OCI-LY3 (cell line): ENCODE measurements at regions not wholly inside any gene's neighbourhood (a gene's known extent, or its start where the extent isn't known, plus 50 kb on each side); places are given as distances from the start of the nearest gene placed in this dataset.

ENCODE experiments used
- H2AFZ ChIP-seq: fragments of 200-600, 300-600 bp; shearing (Covaris generic); 2 replicates; pipeline ENCODE4 v1.6.0; 2014; ENCODE audit warnings: antibody characterized with exemption, low read depth, low read length
- H3K27ac ChIP-seq: fragments of 200-600, 300-600 bp; sonication (generic); 2 replicates; pipeline ENCODE4 v1.5.1; 2014; ENCODE audit warnings: mild to moderate bottlenecking, low read length, moderate library complexity, mixed read lengths
- H3K27me3 ChIP-seq: fragments of 200-600, 300-600 bp; sonication (generic); 2 replicates; pipeline ENCODE4 v1.6.1; 2014; ENCODE audit warnings: low read depth, low read length, mixed read lengths
- H3K36me3 ChIP-seq: fragments of 200-600, 300-600 bp; sonication (generic); replicated peaks from 2 replicates; pipeline ENCODE3; 2014; ENCODE audit warnings: low read depth, low read length, mixed read lengths
- H3K4me1 ChIP-seq: fragments of 300-600, 200-600 bp; sonication (generic); 2 replicates; pipeline ENCODE4 v1.6.1; 2014; ENCODE audit warnings: low read length, mixed read lengths
- H3K4me2 ChIP-seq: fragments of 200-600, 300-600 bp; sonication (generic); 2 replicates; pipeline ENCODE4 v1.6.1; 2014; ENCODE audit warnings: low read length, mixed read lengths
- H3K4me3 ChIP-seq: fragments of 300-600, 200-600 bp; sonication (generic); 2 replicates; pipeline ENCODE4 v1.5.1; 2014; ENCODE audit warnings: antibody characterized with exemption, mild to moderate bottlenecking, low read length, moderate library complexity
- H3K79me2 ChIP-seq: fragments of 300-600, 200-600 bp; shearing (Covaris generic); 2 replicates; pipeline ENCODE4 v1.6.1; 2014; ENCODE audit warnings: mild to moderate bottlenecking, low read length, mixed read lengths
- H3K9ac ChIP-seq: fragments of 300-600, 200-600 bp; shearing (Covaris generic); 2 replicates; pipeline ENCODE4 v1.6.0; 2014; ENCODE audit warnings: mild to moderate bottlenecking, low read length, moderate library complexity
- H3K9me3 ChIP-seq: fragments of 200-600, 300-600 bp; shearing (Covaris generic); 2 replicates; pipeline ENCODE4 v1.6.1; 2014; ENCODE audit warnings: low read length, mixed read lengths; ENCODE audit not compliant: insufficient read depth
- H4K20me1 ChIP-seq: fragments of 200-600, 300-600 bp; sonication (generic); 2 replicates; pipeline ENCODE4 v1.6.1; 2016; ENCODE audit warnings: low read length, mixed read lengths; ENCODE audit not compliant: insufficient read depth
- EZH2phosphoT487 ChIP-seq: fragments of 200-600 bp; shearing (Covaris generic); IDR thresholded peaks from 2 replicates; pipeline ENCODE4 v1.6.1; 2018; ENCODE audit warnings: antibody characterized with exemption, mixed run types, low read depth
- TF ChIP-seq, protein P1 (sequence below): fragments of 200-600, 300-600 bp; sonication (generic); IDR thresholded peaks from 2 replicates; pipeline ENCODE4 v1.5.1; 2014; ENCODE audit warnings: antibody characterized with exemption, low read length, low read depth

DNA sequence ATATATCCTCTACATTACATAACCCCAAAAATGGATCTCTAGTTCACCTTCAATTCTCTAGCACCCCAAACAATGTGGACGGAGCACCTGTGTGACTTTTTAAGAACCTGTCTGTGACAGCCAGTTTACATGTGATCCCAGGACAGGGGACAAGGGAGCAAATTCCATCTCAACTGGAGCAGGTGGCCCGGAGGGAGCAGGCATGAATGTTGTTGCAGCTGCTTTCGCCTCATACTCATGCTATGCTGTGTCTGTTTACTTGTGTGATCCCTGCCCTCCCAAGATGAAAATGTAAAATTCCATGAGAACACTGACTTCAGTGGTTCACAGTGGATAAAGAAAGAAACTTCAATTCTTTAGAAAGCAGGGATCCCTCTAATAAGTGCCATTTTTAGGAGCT lies 600.3 kb downstream of the CDH26 start:
- Histone ChIP-seq H4K20me1 (no peaks in the 10 kb centered on the region), H3K4me3 (no peak overlapping the region), H3K27ac (no peak overlapping the region), H3K9me3 (peaks cover 3% of the 10 kb centered on the region; the same call in 1 of the 2 replicates), H3K27me3 (peaks cover 49% of the 10 kb centered on the region), H3K4me1 (no peaks in the 10 kb centered on the region), H3K4me2 (no peak overlapping the region), H3K36me3 (no peaks in the 10 kb centered on the region), H3K79me2 (no peaks in the 10 kb centered on the region), H3K9ac (no peak overlapping the region), H2AFZ (no peak overlapping the region)
- TF ChIP-seq, protein P1, sequence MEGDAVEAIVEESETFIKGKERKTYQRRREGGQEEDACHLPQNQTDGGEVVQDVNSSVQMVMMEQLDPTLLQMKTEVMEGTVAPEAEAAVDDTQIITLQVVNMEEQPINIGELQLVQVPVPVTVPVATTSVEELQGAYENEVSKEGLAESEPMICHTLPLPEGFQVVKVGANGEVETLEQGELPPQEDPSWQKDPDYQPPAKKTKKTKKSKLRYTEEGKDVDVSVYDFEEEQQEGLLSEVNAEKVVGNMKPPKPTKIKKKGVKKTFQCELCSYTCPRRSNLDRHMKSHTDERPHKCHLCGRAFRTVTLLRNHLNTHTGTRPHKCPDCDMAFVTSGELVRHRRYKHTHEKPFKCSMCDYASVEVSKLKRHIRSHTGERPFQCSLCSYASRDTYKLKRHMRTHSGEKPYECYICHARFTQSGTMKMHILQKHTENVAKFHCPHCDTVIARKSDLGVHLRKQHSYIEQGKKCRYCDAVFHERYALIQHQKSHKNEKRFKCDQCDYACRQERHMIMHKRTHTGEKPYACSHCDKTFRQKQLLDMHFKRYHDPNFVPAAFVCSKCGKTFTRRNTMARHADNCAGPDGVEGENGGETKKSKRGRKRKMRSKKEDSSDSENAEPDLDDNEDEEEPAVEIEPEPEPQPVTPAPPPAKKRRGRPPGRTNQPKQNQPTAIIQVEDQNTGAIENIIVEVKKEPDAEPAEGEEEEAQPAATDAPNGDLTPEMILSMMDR, result no peak
- TF ChIP-seq EZH2phosphoT487, result no peak

DNA sequence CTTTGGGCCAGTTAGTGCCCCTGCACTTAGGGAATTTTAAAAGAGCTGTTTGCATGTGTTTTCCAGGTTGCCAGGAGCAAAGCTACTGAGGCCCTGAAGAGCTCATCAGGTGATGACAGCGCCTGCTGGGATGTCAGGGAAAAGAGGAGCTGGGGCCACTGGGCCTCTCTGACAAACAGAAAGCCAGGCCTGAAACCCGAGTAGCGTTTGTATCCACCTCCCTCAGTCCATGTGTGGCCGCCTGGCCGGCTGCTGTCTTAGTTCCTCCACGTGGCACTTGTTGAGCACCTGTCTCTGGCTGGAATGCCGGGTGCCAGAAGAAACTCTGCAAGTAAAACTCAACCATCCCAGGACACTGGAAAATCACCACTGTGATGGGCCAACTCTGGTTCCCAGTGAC lies 601.2 kb downstream of the CDH26 start:
- Histone ChIP-seq H3K27me3 (peaks cover 53% of the 10 kb centered on the region), H3K9ac (no peak overlapping the region), H3K4me2 (no peak overlapping the region), H3K9me3 (no peaks in the 10 kb centered on the region), H2AFZ (no peak overlapping the region), H3K27ac (no peak overlapping the region), H3K79me2 (no peaks in the 10 kb centered on the region), H3K4me3 (no peak overlapping the region), H3K36me3 (no peaks in the 10 kb centered on the region), H4K20me1 (no peaks in the 10 kb centered on the region), H3K4me1 (no peaks in the 10 kb centered on the region)
- TF ChIP-seq EZH2phosphoT487, result no peak
- TF ChIP-seq, protein P1, result no peak

DNA sequence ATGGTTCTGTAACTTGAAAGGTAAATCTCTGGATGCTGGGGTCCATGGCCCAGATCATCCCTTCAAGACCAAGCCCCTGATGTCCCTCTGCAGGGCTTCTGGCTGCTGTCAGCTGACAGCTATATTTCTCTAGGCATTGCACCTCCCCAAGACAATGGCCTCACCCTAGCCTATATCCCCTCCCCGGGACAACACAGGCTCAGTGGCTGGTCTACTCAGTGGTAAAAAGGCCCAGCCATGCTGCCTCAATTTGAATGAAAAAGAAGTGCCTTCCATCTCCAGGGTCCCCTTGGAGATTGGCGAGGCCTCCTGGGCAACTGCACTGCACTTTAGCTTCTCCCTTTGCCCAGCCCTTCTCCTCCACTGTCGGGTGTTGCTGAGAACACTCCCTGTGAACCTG lies 602.8 kb downstream of the CDH26 start:
- Histone ChIP-seq H3K27ac (no peak overlapping the region), H3K4me3 (no peak overlapping the region), H4K20me1 (no peaks in the 10 kb centered on the region), H3K9me3 (no peaks in the 10 kb centered on the region), H3K27me3 (peaks cover 58% of the 10 kb centered on the region), H3K4me1 (no peaks in the 10 kb centered on the region), H3K4me2 (no peak overlapping the region), H3K9ac (no peak overlapping the region), H3K79me2 (no peaks in the 10 kb centered on the region), H2AFZ (no peak overlapping the region), H3K36me3 (no peaks in the 10 kb centered on the region)
- TF ChIP-seq, protein P1, result no peak
- no peak for TF ChIP-seq EZH2phosphoT487

DNA sequence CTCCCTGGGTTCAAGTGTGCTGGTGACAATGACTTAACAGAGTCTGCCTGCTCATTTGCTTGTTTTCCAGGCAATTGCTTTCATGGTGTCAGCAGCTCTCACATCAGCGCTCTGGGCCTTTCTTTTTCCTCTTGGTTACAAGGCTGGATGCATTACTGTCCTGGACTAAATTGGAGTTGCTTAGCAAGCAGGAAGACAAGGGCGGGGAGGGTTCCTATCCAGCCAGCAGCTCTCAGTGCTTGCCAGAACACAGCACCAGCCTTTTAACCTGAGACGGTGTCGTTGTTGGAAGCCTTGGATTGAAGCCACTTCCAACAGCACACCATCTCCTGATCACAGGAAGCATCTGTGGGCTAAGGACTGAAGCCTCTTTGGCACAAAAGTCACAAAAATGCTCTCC lies 606.9 kb downstream of the CDH26 start:
- Histone ChIP-seq H3K27ac (no peak overlapping the region), H3K79me2 (no peaks in the 10 kb centered on the region), H3K4me1 (no peaks in the 10 kb centered on the region), H3K27me3 (peaks cover 40% of the 10 kb centered on the region; the same call in 1 of the 2 replicates), H3K9ac (no peak overlapping the region), H4K20me1 (no peaks in the 10 kb centered on the region), H3K4me3 (no peak overlapping the region), H3K36me3 (no peaks in the 10 kb centered on the region), H2AFZ (no peak overlapping the region), H3K4me2 (no peak overlapping the region), H3K9me3 (no peaks in the 10 kb centered on the region)
- TF ChIP-seq, protein P1, result no peak
